CD4-positive, alpha-beta T cell (primary cell): ENCODE measurements at regions not wholly inside any gene's neighbourhood (a gene's known extent, or its start where the extent isn't known, plus 50 kb on each side); places are given as distances from the start of the nearest gene placed in this dataset.

Experiments
- ATAC-seq: fragments of 200-7000 bp; cut with Tn5 transposase; one replicate; pipeline ENCODE4 v1.10.0; 2022; ENCODE audit warnings: mild to moderate bottlenecking; ENCODE audit not compliant: poor library complexity
- CTCF ChIA-PET: fragments of 350-600 bp; sonication (Branson Sonifier 250); formaldehyde crosslinking; loops from one replicate; lab custom pipeline; 2021; ENCODE audit warnings: antibody characterized with exemption, inconsistent platforms; lab: Charles Lee
- POLR2A ChIA-PET: fragments of 350-600 bp; sonication (Branson Sonifier 250); formaldehyde crosslinking; loops from one replicate; lab custom pipeline; 2021; ENCODE audit warnings: antibody characterized with exemption, inconsistent platforms; lab: Charles Lee
- DNase-seq, 14 experiments: peaks; one replicate each; pipeline ENCODE4 v3.0.0-alpha.2; 2013 to 2020; ENCODE audit warnings: mixed read lengths in 2 of 14
- H3K27ac ChIP-seq, 2 donors: one replicate each; pipeline versions ENCODE4 v1.5.1 to v1.7.0; 2013; ENCODE audit warnings: low read length in 2 of 2, low read depth in 1 of 2, mild to moderate bottlenecking in 1 of 2
- H3K27me3 ChIP-seq, 2 experiments: 1 replicate in 1 of 2; 2 replicates in 1 of 2; pipeline versions ENCODE4 v1.6.1 to v1.7.0; 2013; ENCODE audit warnings: low read length in 2 of 2, control low read depth in 1 of 2, mild to moderate bottlenecking in 1 of 2, moderate library complexity in 1 of 2; ENCODE audit not compliant: insufficient read depth in 2 of 2, control insufficient read depth in 1 of 2
- H3K36me3 ChIP-seq: one replicate; pipeline ENCODE4 v1.6.1; 2013; ENCODE audit warnings: low read length, control low read depth; ENCODE audit not compliant: insufficient read depth
- H3K4me1 ChIP-seq: one replicate; pipeline ENCODE4 v1.6.1; 2013; ENCODE audit warnings: low read length, control low read depth; ENCODE audit not compliant: insufficient read depth
- H3K4me3 ChIP-seq: one replicate; pipeline ENCODE4 v1.5.1; 2013; ENCODE audit warnings: mild to moderate bottlenecking, low read length, moderate library complexity
- H3K9me3 ChIP-seq, 2 experiments: 1 replicate in 1 of 2; 2 replicates in 1 of 2; pipeline versions ENCODE4 v1.6.1 to v1.7.0; 2013; ENCODE audit warnings: low read length in 2 of 2, mild to moderate bottlenecking in 2 of 2, control low read depth in 1 of 2, moderate library complexity in 1 of 2; ENCODE audit not compliant: control insufficient read depth in 1 of 2, insufficient read depth in 1 of 2
- H3K27ac Mint-ChIP-seq: one replicate; pipeline ENCODE4 v1.8.0; 2020; ENCODE audit warnings: mixed read lengths
- H3K27me3 Mint-ChIP-seq: one replicate; pipeline ENCODE4 v1.8.0; 2021; ENCODE audit warnings: mixed read lengths
- H3K36me3 Mint-ChIP-seq: one replicate; pipeline ENCODE4 v1.8.0; 2021; ENCODE audit warnings: low read depth, mixed read lengths
- H3K4me1 Mint-ChIP-seq: one replicate; pipeline ENCODE4 v1.8.0; 2021; ENCODE audit warnings: low read depth, mixed read lengths
- H3K4me3 Mint-ChIP-seq: one replicate; pipeline ENCODE4 v1.8.0; 2020; ENCODE audit warnings: mild to moderate bottlenecking, mixed read lengths
- H3K9me3 Mint-ChIP-seq: one replicate; pipeline ENCODE4 v1.8.0; 2020; ENCODE audit warnings: mixed read lengths
- intact Hi-C, 2 experiments: fragments of 100-400 bp; cut with DNase I in 1 of 2; cut with micrococcal nuclease in 1 of 2; formaldehyde crosslinking; loops; one replicate each; pipeline versions ENCODE4 v1.15.1 to v1.9.0; 2023 to 2025; cut with DNase I, micrococcal nuclease
- TF ChIP-seq, protein P1 (sequence below): fragments of 200-600 bp; IDR thresholded peaks from one replicate; pipeline ENCODE4 v1.8.0; 2022; ENCODE audit warnings: antibody characterized with exemption, mild to moderate bottlenecking

DNA sequence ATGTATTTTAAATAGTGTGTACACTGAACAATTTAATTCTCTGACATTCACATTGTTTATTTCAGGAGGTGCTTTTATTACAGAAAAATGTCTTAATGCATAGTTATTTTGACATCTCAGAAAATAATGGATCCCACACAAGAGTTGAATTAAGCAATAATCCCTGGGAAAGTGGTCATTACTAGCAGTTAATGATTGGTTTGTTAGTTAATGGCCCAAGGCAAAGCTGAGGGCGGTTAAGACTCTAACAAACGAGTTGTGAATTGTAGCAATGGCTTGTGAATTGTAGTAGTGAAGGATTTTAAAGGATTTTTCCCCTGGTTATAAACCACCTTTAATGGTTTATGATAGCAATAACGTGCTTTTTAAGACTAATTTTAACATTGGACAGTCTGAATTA lies 1316.0 kb upstream of the GJE1 start:
- ChIA-PET POLR2A (no interaction called here), CTCF (no interaction called here)
- no peaks in the 10 kb centered on the region for H3K27me3 ChIP-seq
- no peaks in the 10 kb centered on the region for H3K4me1 ChIP-seq
- no peak overlapping the region for H3K4me3 Mint-ChIP-seq
- H3K27ac ChIP-seq, result no peak overlapping the region
- ATAC-seq (no peak), DNase-seq (no peak)
- H3K27me3 Mint-ChIP-seq, result no peaks in the 10 kb centered on the region
- H3K36me3 ChIP-seq, result no peaks in the 10 kb centered on the region
- no peak overlapping the region for H3K4me3 ChIP-seq
- H3K9me3 ChIP-seq, result no peaks in the 10 kb centered on the region
- TF ChIP-seq, protein P1, sequence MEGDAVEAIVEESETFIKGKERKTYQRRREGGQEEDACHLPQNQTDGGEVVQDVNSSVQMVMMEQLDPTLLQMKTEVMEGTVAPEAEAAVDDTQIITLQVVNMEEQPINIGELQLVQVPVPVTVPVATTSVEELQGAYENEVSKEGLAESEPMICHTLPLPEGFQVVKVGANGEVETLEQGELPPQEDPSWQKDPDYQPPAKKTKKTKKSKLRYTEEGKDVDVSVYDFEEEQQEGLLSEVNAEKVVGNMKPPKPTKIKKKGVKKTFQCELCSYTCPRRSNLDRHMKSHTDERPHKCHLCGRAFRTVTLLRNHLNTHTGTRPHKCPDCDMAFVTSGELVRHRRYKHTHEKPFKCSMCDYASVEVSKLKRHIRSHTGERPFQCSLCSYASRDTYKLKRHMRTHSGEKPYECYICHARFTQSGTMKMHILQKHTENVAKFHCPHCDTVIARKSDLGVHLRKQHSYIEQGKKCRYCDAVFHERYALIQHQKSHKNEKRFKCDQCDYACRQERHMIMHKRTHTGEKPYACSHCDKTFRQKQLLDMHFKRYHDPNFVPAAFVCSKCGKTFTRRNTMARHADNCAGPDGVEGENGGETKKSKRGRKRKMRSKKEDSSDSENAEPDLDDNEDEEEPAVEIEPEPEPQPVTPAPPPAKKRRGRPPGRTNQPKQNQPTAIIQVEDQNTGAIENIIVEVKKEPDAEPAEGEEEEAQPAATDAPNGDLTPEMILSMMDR, result no peak
- intact Hi-C loops, result no loop called here
- no peaks in the 10 kb centered on the region for H3K9me3 Mint-ChIP-seq
- no peaks in the 10 kb centered on the region for H3K4me1 Mint-ChIP-seq
- H3K27ac Mint-ChIP-seq, result no peak overlapping the region
- no peaks in the 10 kb centered on the region for H3K36me3 Mint-ChIP-seq

DNA sequence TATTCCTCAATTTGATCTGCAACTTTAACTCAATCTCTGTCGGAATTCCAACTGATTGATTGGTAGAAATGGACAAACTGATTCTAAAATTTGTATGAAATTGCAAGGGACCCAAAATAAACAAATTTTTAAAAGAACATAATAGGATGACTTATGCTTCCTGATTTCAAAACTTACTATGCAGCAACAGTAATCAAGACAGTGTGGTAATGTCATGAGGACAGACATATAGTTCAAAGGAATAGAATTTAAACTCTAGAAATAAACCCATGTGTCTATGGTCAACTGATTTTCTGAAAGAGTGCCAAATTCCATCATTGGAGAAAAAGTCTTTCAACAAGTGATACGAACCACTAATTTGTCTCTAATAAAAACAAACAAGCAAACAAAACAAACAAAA lies 1320.1 kb upstream of the GJE1 start:
- Histone ChIP-seq H3K4me1 (no peaks in the 10 kb centered on the region), H3K27me3 (no peaks in the 10 kb centered on the region), H3K27ac (no peak overlapping the region), H3K36me3 (no peaks in the 10 kb centered on the region), H3K4me3 (no peak overlapping the region), H3K9me3 (no peaks in the 10 kb centered on the region)
- ChIA-PET CTCF (no interaction called here), POLR2A (no interaction called here)
- Mint-ChIP-seq H3K27ac (no peak overlapping the region), H3K9me3 (no peaks in the 10 kb centered on the region), H3K36me3 (no peaks in the 10 kb centered on the region), H3K4me3 (no peak overlapping the region), H3K4me1 (no peaks in the 10 kb centered on the region), H3K27me3 (peaks cover 8% of the 10 kb centered on the region)
- intact Hi-C loops, result no loop called here
- TF ChIP-seq, protein P1, result no peak
- no peak for DNase-seq
- ATAC-seq, result no peak

DNA sequence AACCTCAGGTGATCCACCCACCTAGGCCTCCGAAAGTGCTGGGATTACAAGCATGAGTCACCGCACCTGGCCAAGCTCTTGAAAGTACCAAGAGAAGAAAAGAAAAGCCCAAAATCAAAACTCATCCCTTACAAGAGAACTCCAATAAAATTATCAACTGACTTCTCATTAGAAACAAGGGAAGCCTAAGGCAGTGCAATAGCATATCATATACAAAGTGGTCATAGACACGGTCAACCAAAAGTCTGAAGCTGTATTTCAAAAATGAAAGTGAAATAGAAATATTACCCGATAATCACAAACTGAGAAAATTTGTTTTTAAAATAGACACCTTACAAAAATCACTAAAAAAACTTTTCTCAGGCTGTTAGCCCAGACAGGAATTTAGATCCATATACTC lies 1321.1 kb upstream of the GJE1 start:
- no peak for DNase-seq
- TF ChIP-seq, protein P1, result no peak
- H3K4me3 Mint-ChIP-seq, result no peak overlapping the region
- peaks cover 8% of the 10 kb centered on the region for H3K27me3 Mint-ChIP-seq
- no peaks in the 10 kb centered on the region for H3K4me1 Mint-ChIP-seq
- no peak overlapping the region for H3K27ac Mint-ChIP-seq
- intact Hi-C loops, result no loop called here
- Histone ChIP-seq H3K9me3 (no peaks in the 10 kb centered on the region), H3K4me3 (no peak overlapping the region), H3K36me3 (no peaks in the 10 kb centered on the region), H3K27ac (no peak overlapping the region), H3K27me3 (no peaks in the 10 kb centered on the region), H3K4me1 (no peaks in the 10 kb centered on the region)
- no peaks in the 10 kb centered on the region for H3K36me3 Mint-ChIP-seq
- no peak for ATAC-seq
- ChIA-PET POLR2A (no interaction called here), CTCF (interaction anchor here (1.6 kb wide), 1 partner anchor 15 kb away, joined by 3 read pairs; no protein-coding TSS in a partner anchor)
- no peaks in the 10 kb centered on the region for H3K9me3 Mint-ChIP-seq
